OCI-LY7 (cell line): ENCODE measurements at regions not wholly inside any gene's neighbourhood (a gene's known extent, or its start where the extent isn't known, plus 50 kb on each side); places are given as distances from the start of the nearest gene placed in this dataset.

Experiments
- EZH2phosphoT487 ChIP-seq: fragments of 200-600 bp; sonication (generic); IDR thresholded peaks from 2 replicates; pipeline ENCODE4 v1.6.1; 2018; ENCODE audit warnings: low read depth, borderline replicate concordance, mild to moderate bottlenecking, mixed run types, antibody characterized with exemption, low read length, moderate library complexity, mixed read lengths
- TF ChIP-seq, protein P1 (sequence below): fragments of 200-600 bp; sonication (generic); conservative IDR thresholded peaks from 2 replicates; pipeline ENCODE4 v1.5.1; 2014; ENCODE audit warnings: mild to moderate bottlenecking, antibody characterized with exemption, low read length, moderate library complexity, mixed read lengths

DNA sequence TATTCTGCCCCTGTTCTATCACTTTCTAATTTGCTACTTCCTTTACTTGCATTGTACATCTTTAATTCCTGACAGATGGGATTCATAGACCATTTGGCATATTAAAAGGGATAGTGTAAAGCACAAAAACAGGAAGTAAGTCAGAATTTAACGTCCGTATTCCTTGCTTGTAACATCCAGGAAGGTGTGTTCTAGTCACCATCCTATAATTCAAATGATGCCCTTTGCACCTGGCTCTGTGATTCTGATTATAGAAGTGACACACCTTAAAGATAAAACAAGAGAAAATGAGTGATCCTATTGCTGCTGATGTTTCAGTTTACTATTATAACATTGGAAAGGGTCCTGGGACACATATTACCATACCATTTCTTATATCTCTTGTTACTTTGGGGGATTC is 238.7 kb upstream of the NR3C2 start:
- TF ChIP-seq, protein P1, sequence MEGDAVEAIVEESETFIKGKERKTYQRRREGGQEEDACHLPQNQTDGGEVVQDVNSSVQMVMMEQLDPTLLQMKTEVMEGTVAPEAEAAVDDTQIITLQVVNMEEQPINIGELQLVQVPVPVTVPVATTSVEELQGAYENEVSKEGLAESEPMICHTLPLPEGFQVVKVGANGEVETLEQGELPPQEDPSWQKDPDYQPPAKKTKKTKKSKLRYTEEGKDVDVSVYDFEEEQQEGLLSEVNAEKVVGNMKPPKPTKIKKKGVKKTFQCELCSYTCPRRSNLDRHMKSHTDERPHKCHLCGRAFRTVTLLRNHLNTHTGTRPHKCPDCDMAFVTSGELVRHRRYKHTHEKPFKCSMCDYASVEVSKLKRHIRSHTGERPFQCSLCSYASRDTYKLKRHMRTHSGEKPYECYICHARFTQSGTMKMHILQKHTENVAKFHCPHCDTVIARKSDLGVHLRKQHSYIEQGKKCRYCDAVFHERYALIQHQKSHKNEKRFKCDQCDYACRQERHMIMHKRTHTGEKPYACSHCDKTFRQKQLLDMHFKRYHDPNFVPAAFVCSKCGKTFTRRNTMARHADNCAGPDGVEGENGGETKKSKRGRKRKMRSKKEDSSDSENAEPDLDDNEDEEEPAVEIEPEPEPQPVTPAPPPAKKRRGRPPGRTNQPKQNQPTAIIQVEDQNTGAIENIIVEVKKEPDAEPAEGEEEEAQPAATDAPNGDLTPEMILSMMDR, result no peak
- no peak for TF ChIP-seq EZH2phosphoT487
